ENCODE measurements at regions not wholly inside any gene's neighbourhood (a gene's known extent, or its start where the extent isn't known, plus 50 kb on each side); places are given as distances from the start of the nearest gene placed in this dataset.

- no peaks in the 10 kb centered on the region for H3K27me3 ChIP-seq (ENCODE audit: insufficient read depth, low read length)
- no peak overlapping the region for H3K14ac ChIP-seq (ENCODE audit: insufficient read depth, low read length)
- no peak overlapping the region for H3K18ac ChIP-seq (ENCODE audit: insufficient read length, low read depth, low read length)
- H3K9ac ChIP-seq (ENCODE audit: extremely low read depth, insufficient read length, low read length), result no peak overlapping the region
- peaks cover 0 to 7% (median 0%) of the 10 kb centered on the region in 3 experiments; a peak in 1 of 7 replicates for H3K36me3 Mint-ChIP-seq (ENCODE audit: insufficient read depth in 1 of 3, low read depth in 3 of 3)
- no peak overlapping the region for H2BK20ac ChIP-seq (ENCODE audit: low read depth, low read length, poor library complexity, severe bottlenecking)
- TF ChIP-seq CTCF (conservative IDR thresholded peaks at IDR 0.05), result no peak
- H3K23me2 ChIP-seq (ENCODE audit: insufficient read length, low read depth, low read length, poor library complexity, severe bottlenecking), result no peaks in the 10 kb centered on the region
- no peak overlapping the region for H3T11ph ChIP-seq (ENCODE audit: low read length)
- H3K79me2 ChIP-seq (ENCODE audit: insufficient read depth, low read length), result no peaks in the 10 kb centered on the region
- H3K27me3 Mint-ChIP-seq (ENCODE audit: low read depth), result peaks cover 22% of the 10 kb centered on the region
- H4K5ac ChIP-seq (ENCODE audit: insufficient read length, low read depth, low read length), result no peak overlapping the region
- H3K27ac Mint-ChIP-seq, result no peak overlapping the region
- H2BK120ac ChIP-seq (ENCODE audit: low read depth, low read length, poor library complexity, severe bottlenecking), result no peak overlapping the region
- WGBS (ENCODE audit: extremely low coverage, insufficient read length, low lambda C conversion rate), result no CpG with 5 or more reads among the region's 2 CpGs
- no peaks in the 10 kb centered on the region for H3K79me1 ChIP-seq (ENCODE audit: insufficient read depth, low read depth, low read length, poor library complexity, severe bottlenecking)
- H2AK5ac ChIP-seq (ENCODE audit: insufficient read length, low read length), result no peak overlapping the region
- no peak overlapping the region for H2BK5ac ChIP-seq (ENCODE audit: insufficient read length, low read length)
- H4K91ac ChIP-seq (ENCODE audit: insufficient read length, low read depth, low read length), result no peak overlapping the region
- H3K4me2 ChIP-seq (ENCODE audit: insufficient read depth, insufficient read length, low read length), result no peak overlapping the region
- H3K56ac ChIP-seq (ENCODE audit: insufficient read length, low read depth, low read length), result no peak overlapping the region
- no peak overlapping the region for H4K8ac ChIP-seq (replicated peaks; ENCODE audit: insufficient read length, low read depth, low read length)
- H4K20me1 ChIP-seq (ENCODE audit: control insufficient read depth, insufficient read depth, insufficient read length), result no peaks in the 10 kb centered on the region
- no peak overlapping the region for H2BK15ac ChIP-seq (ENCODE audit: low read depth, low read length)
- H3K27ac ChIP-seq (ENCODE audit: insufficient read length, low read depth, low read length), result no peak overlapping the region
- peaks cover 3 to 6% of the 10 kb centered on the region in 2 experiments; a peak in 1 of 5 replicates for H3K9me3 Mint-ChIP-seq
- no peaks in the 10 kb centered on the region for H3K9me3 ChIP-seq (ENCODE audit: control insufficient read depth, low read depth, low read length)
- H2BK12ac ChIP-seq (ENCODE audit: insufficient read length, low read depth, low read length), result no peak overlapping the region
- DNase-seq, result no peak
- 0 out of 4 replicates have a peak, but pooled peaks cover 0 to 3% of the 10 kb centered on the region in 2 experiments for H3K4me1 Mint-ChIP-seq
- no peaks in the 10 kb centered on the region for H3K4me1 ChIP-seq (ENCODE audit: insufficient read depth, low read length)
- H3K4ac ChIP-seq (ENCODE audit: low read depth, low read length), result no peak overlapping the region
- no peak overlapping the region for H3K23ac ChIP-seq (ENCODE audit: insufficient read length, low read depth, low read length)
- no peak overlapping the region for H2AFZ ChIP-seq (ENCODE audit: low read length)
- no peak overlapping the region for H3K4me3 Mint-ChIP-seq
Measured at GRCh38 chr12:113713156-113713555, 241.5 kb upstream of the LHX5 start.

Measured in H9 (cell line).